Urothelium cell line (cell line): ENCODE measurements at regions not wholly inside any gene's neighbourhood (a gene's known extent, or its start where the extent isn't known, plus 50 kb on each side); places are given as distances from the start of the nearest gene placed in this dataset.
"Not testable (repeated sequence)": the region's sequence is repeated elsewhere in the genome, so short reads cannot be mapped to it uniquely, and the experiment has no call there.

Experiments used
- DNase-seq: peaks from one replicate; pipeline ENCODE4 v3.0.0; 2011; ENCODE audit warnings: low spot score, mixed read lengths
- FAIRE-seq: peaks from 2 replicates; lab custom pipeline; 2011; peaks lifted over from hg19 to GRCh38; lab: Jason Lieb, UNC

- DNase-seq, FAIRE-seq: not testable (repeated sequence)
Measured at GRCh38 chr22:16730894-16731293, 94.3 kb downstream of the XKR3 start.

- not testable (repeated sequence) for FAIRE-seq, DNase-seq
Measured at GRCh38 chr22:16727491-16727890, 97.7 kb downstream of the XKR3 start.

GRCh38 chr22:16723241-16723640 lies 102.0 kb downstream of the XKR3 start:
- FAIRE-seq, DNase-seq: not testable (repeated sequence)

- DNase-seq, result not testable (repeated sequence)
Measured at GRCh38 chr22:16722564-16722963, 102.6 kb downstream of the XKR3 start.

GRCh38 chr22:16721961-16722360 lies 103.2 kb downstream of the XKR3 start:
- DNase-seq (no peak), FAIRE-seq (no peak)

More at GRCh38 chr22:16722564-16722963, 102.6 kb downstream of the XKR3 start:
- FAIRE-seq, result not testable (repeated sequence)

GRCh38 chr22:16717699-16718558 lies 107.3 kb downstream of the XKR3 start:
- DNase-seq (peak; percentile 56), FAIRE-seq (no peak)

GRCh38 chr22:16714568-16714967 lies 110.6 kb downstream of the XKR3 start:
- not testable (repeated sequence) for FAIRE-seq, DNase-seq

- DNase-seq, FAIRE-seq: not testable (repeated sequence)
Measured at GRCh38 chr22:16702318-16702870, 109.8 kb upstream of the CCT8L2 start.

- not testable (repeated sequence) for FAIRE-seq, DNase-seq
Measured at GRCh38 chr22:16700390-16700789, 107.8 kb upstream of the CCT8L2 start.

GRCh38 chr22:16699326-16699725 lies 106.7 kb upstream of the CCT8L2 start:
- DNase-seq, result no peak
- FAIRE-seq, result no peak

GRCh38 chr22:16697492-16698044 lies 105.0 kb upstream of the CCT8L2 start:
- not testable (repeated sequence) for FAIRE-seq

GRCh38 chr22:16696900-16697299 lies 104.3 kb upstream of the CCT8L2 start:
- DNase-seq, FAIRE-seq: not testable (repeated sequence)

More at GRCh38 chr22:16697492-16698044, 105.0 kb upstream of the CCT8L2 start:
- not testable (repeated sequence) for DNase-seq

- no peak for FAIRE-seq
- DNase-seq, result no peak
Measured at GRCh38 chr22:16695261-16695660, 102.7 kb upstream of the CCT8L2 start.

- peak; percentile 82 for FAIRE-seq
- not testable (repeated sequence) for DNase-seq
Measured at GRCh38 chr22:16693747-16694146, 101.1 kb upstream of the CCT8L2 start.

GRCh38 chr22:16689358-16689757 lies 96.7 kb upstream of the CCT8L2 start:
- DNase-seq, result not testable (repeated sequence)
- peak; percentile 50 for FAIRE-seq

GRCh38 chr22:16681290-16681689 lies 88.7 kb upstream of the CCT8L2 start:
- not testable (repeated sequence) for FAIRE-seq, DNase-seq

GRCh38 chr22:16680209-16680899 lies 87.7 kb upstream of the CCT8L2 start:
- DNase-seq, FAIRE-seq: not testable (repeated sequence)

GRCh38 chr22:16679191-16679834 lies 86.7 kb upstream of the CCT8L2 start:
- not testable (repeated sequence) for DNase-seq, FAIRE-seq

GRCh38 chr22:16673433-16673832 lies 80.8 kb upstream of the CCT8L2 start:
- FAIRE-seq, DNase-seq: not testable (repeated sequence)

- not testable (repeated sequence) for DNase-seq, FAIRE-seq
Measured at GRCh38 chr22:16665610-16666009, 73.0 kb upstream of the CCT8L2 start.
